ENCODE measurements at regions not wholly inside any gene's neighbourhood (a gene's known extent, or its start where the extent isn't known, plus 50 kb on each side); places are given as distances from the start of the nearest gene placed in this dataset.

DNA sequence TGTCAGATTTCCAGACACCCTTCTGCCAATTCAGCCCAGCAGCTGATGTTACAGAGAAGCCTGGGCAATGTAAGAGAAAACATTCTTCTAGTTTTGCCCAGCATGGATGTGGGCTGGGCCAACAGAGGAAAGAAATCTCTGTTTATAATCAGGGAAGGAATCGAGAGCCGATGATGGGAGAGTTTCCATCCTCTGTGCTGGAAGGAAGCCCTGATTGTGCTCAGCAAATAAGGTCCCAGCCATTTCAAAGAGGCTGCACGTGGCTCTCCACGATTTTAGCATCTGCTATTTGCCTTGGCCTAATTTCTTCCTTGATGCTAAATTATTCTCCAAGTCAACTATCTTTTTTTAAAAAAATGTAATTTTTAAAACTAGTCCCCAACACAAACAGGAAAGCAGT lies 70.0 kb downstream of the IRX6 start:
- TF ChIP-seq, protein P1, sequence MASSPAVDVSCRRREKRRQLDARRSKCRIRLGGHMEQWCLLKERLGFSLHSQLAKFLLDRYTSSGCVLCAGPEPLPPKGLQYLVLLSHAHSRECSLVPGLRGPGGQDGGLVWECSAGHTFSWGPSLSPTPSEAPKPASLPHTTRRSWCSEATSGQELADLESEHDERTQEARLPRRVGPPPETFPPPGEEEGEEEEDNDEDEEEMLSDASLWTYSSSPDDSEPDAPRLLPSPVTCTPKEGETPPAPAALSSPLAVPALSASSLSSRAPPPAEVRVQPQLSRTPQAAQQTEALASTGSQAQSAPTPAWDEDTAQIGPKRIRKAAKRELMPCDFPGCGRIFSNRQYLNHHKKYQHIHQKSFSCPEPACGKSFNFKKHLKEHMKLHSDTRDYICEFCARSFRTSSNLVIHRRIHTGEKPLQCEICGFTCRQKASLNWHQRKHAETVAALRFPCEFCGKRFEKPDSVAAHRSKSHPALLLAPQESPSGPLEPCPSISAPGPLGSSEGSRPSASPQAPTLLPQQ (tag by site-specific recombination; IDR thresholded peaks at IDR 0.05): no peak
- TF ChIP-seq, protein P2, sequence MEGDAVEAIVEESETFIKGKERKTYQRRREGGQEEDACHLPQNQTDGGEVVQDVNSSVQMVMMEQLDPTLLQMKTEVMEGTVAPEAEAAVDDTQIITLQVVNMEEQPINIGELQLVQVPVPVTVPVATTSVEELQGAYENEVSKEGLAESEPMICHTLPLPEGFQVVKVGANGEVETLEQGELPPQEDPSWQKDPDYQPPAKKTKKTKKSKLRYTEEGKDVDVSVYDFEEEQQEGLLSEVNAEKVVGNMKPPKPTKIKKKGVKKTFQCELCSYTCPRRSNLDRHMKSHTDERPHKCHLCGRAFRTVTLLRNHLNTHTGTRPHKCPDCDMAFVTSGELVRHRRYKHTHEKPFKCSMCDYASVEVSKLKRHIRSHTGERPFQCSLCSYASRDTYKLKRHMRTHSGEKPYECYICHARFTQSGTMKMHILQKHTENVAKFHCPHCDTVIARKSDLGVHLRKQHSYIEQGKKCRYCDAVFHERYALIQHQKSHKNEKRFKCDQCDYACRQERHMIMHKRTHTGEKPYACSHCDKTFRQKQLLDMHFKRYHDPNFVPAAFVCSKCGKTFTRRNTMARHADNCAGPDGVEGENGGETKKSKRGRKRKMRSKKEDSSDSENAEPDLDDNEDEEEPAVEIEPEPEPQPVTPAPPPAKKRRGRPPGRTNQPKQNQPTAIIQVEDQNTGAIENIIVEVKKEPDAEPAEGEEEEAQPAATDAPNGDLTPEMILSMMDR (tag by site-specific recombination; IDR thresholded peaks at IDR 0.05): no peak
- no peak for TF ChIP-seq ZBTB1 (tag by site-specific recombination; IDR thresholded peaks at IDR 0.05)
- no peak for TF ChIP-seq ZSCAN30 (tag by site-specific recombination; IDR thresholded peaks at IDR 0.05)
- TF ChIP-seq ZNF174 (tag by site-specific recombination; IDR thresholded peaks at IDR 0.05): no peak
- no peak for TF ChIP-seq HOXA7 (CRISPR knock-in tag; IDR thresholded peaks at IDR 0.05; ENCODE audit: borderline replicate concordance)
- TF ChIP-seq, protein P3, sequence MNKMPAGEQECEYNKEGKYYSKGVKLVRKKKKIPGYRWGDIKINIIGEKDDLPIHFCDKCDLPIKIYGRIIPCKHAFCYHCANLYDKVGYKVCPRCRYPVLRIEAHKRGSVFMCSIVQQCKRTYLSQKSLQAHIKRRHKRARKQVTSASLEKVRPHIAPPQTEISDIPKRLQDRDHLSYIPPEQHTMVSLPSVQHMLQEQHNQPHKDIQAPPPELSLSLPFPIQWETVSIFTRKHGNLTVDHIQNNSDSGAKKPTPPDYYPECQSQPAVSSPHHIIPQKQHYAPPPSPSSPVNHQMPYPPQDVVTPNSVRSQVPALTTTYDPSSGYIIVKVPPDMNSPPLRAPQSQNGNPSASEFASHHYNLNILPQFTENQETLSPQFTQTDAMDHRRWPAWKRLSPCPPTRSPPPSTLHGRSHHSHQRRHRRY (tag by site-specific recombination; IDR thresholded peaks at IDR 0.05): no peak
